Brain microvascular endothelial cell (primary cell): ENCODE measurements at regions not wholly inside any gene's neighbourhood (a gene's known extent, or its start where the extent isn't known, plus 50 kb on each side); places are given as distances from the start of the nearest gene placed in this dataset.
"Not testable (repeated sequence)": the region's sequence is repeated elsewhere in the genome, so short reads cannot be mapped to it uniquely, and the experiment has no call there.

Experiments
- DNase-seq: peaks from one replicate; pipeline ENCODE4 v3.0.0-alpha.2; 2020
- H3K27ac ChIP-seq: fragments of 250-450 bp; sonication (Bioruptor Pico); 2 replicates; pipeline ENCODE4 v1.5.1; 2020; ENCODE audit warnings: mild to moderate bottlenecking, moderate library complexity
- H3K27me3 ChIP-seq: fragments of 250-450 bp; sonication (Bioruptor Pico); replicated peaks from 2 replicates; pipeline ENCODE4 v1.5.1; 2020; ENCODE audit warnings: mild to moderate bottlenecking
- H3K36me3 ChIP-seq: fragments of 250-450 bp; sonication (Bioruptor Pico); replicated peaks from 2 replicates; pipeline ENCODE4 v1.5.1; 2020; ENCODE audit warnings: mild to moderate bottlenecking
- H3K4me3 ChIP-seq: 2 replicates; pipeline ENCODE4 v1.5.1; 2011; ENCODE audit warnings: low read depth, mild to moderate bottlenecking, control low read depth, low read length, moderate library complexity
- CTCF ChIP-seq: IDR thresholded peaks from 2 replicates; pipeline ENCODE4 v1.5.1; 2011; ENCODE audit warnings: low read depth, mild to moderate bottlenecking, moderate library complexity, low read length, control low read depth, inconsistent platforms; ENCODE audit errors: missing control alignments
- in situ Hi-C: cut with HindIII; loops from 2 replicates; pipeline ENCODE4 v1.10.0; 2017; ENCODE audit warnings: low sequenced_read_pairs, low pct_ligation_motif_present

- in situ Hi-C loops = no loop called here
- TF ChIP-seq CTCF = no peak
- no peaks in the 10 kb centered on the region for H3K36me3 ChIP-seq
Observed at GRCh38 chr11:101262258-101262657, 132.6 kb upstream of the PGR start.

GRCh38 chr11:101255036-101255435, 125.4 kb upstream of the PGR start:
- no peaks in the 10 kb centered on the region for H3K27me3 ChIP-seq
- in situ Hi-C loops = no loop called here
- H3K27ac ChIP-seq = no peak overlapping the region
- H3K36me3 ChIP-seq = no peaks in the 10 kb centered on the region
- DNase-seq = no peak
- TF ChIP-seq CTCF = no peak
- no peak overlapping the region for H3K4me3 ChIP-seq

More at GRCh38 chr11:101262258-101262657, 132.6 kb upstream of the PGR start:
- H3K27me3 ChIP-seq = no peaks in the 10 kb centered on the region
- H3K4me3 ChIP-seq = no peak overlapping the region
- DNase-seq = no peak
- H3K27ac ChIP-seq = no peak overlapping the region

- in situ Hi-C loops = no loop called here
- no peak for TF ChIP-seq CTCF
- H3K27me3 ChIP-seq = no peaks in the 10 kb centered on the region
- H3K4me3 ChIP-seq = no peak overlapping the region
- DNase-seq = no peak
- H3K36me3 ChIP-seq = no peaks in the 10 kb centered on the region
- H3K27ac ChIP-seq = no peak overlapping the region
Observed at GRCh38 chr11:101254037-101254436, 124.4 kb upstream of the PGR start.

- H3K27ac ChIP-seq, H3K27me3 ChIP-seq, DNase-seq, H3K36me3 ChIP-seq, H3K4me3 ChIP-seq, in situ Hi-C loops: not testable (repeated sequence)
Observed at GRCh38 chr11:101245635-101246034, 116.0 kb upstream of the PGR start.

- H3K36me3 ChIP-seq, H3K27me3 ChIP-seq, DNase-seq, in situ Hi-C loops, H3K27ac ChIP-seq, H3K4me3 ChIP-seq: not testable (repeated sequence)
Observed at GRCh38 chr11:101245081-101245480, 115.5 kb upstream of the PGR start.

- in situ Hi-C loops = no loop called here
- Histone ChIP-seq H3K27me3 (no peaks in the 10 kb centered on the region), H3K36me3 (no peaks in the 10 kb centered on the region), H3K27ac (no peak overlapping the region), H3K4me3 (no peak overlapping the region)
- TF ChIP-seq CTCF = no peak
- no peak for DNase-seq
Observed at GRCh38 chr11:101241160-101241795, 111.7 kb upstream of the PGR start.

- H3K27ac ChIP-seq, H3K4me3 ChIP-seq, H3K27me3 ChIP-seq, in situ Hi-C loops, DNase-seq, H3K36me3 ChIP-seq: not testable (repeated sequence)
Observed at GRCh38 chr11:101231207-101231834, 101.7 kb upstream of the PGR start.
